ENCODE measurements at regions not wholly inside any gene's neighbourhood (a gene's known extent, or its start where the extent isn't known, plus 50 kb on each side); places are given as distances from the start of the nearest gene placed in this dataset.

DNA sequence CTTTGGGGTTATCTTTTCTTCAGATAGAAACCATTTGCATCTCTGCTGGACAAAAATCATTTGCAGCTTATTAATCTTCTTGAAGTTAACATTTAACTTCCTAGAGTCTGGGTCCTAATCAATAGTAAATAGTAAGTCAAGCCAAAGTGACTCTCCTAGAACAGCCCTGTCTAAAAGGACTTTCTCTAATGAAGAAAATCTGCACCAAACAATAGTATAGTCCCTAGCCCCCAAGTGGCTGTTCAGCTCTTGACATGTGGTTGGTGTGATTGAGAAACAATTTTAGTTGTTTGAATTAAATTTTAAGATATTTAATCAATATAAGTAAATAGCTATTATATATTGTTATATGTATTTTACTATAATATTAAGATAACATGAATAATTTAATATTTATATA is 64.6 kb upstream of the SHB start:
- TF ChIP-seq, protein P1, sequence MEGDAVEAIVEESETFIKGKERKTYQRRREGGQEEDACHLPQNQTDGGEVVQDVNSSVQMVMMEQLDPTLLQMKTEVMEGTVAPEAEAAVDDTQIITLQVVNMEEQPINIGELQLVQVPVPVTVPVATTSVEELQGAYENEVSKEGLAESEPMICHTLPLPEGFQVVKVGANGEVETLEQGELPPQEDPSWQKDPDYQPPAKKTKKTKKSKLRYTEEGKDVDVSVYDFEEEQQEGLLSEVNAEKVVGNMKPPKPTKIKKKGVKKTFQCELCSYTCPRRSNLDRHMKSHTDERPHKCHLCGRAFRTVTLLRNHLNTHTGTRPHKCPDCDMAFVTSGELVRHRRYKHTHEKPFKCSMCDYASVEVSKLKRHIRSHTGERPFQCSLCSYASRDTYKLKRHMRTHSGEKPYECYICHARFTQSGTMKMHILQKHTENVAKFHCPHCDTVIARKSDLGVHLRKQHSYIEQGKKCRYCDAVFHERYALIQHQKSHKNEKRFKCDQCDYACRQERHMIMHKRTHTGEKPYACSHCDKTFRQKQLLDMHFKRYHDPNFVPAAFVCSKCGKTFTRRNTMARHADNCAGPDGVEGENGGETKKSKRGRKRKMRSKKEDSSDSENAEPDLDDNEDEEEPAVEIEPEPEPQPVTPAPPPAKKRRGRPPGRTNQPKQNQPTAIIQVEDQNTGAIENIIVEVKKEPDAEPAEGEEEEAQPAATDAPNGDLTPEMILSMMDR (IDR thresholded peaks at IDR 0.05; ENCODE audit: unreplicated experiment): no peak
- Mint-ChIP-seq H3K36me3 (ENCODE audit: insufficient read depth, unreplicated experiment) (no peaks in the 10 kb centered on the region), H3K4me3 (ENCODE audit: unreplicated experiment) (no peak overlapping the region), H3K4me1 (ENCODE audit: insufficient read depth, unreplicated experiment) (no peaks in the 10 kb centered on the region), H3K27me3 (ENCODE audit: insufficient read depth, unreplicated experiment) (no peaks in the 10 kb centered on the region), H3K9me3 (ENCODE audit: unreplicated experiment) (no peaks in the 10 kb centered on the region), H3K27ac (ENCODE audit: low read depth, unreplicated experiment) (no peak overlapping the region)
- no peak for DNase-seq (ENCODE audit: unreplicated experiment)
- CTCF ChIA-PET: interaction anchor here (0.7 to 2.2 kb wide), 7 partner anchors 8 to 110 kb away, joined by 3 to 7 read pairs (median 4); no protein-coding TSS in a partner anchor
- POLR2A ChIA-PET: no interaction called here
- intact Hi-C loops (cut with micrococcal nuclease): no loop called here
- BruUV-seq (replicated peaks): no TSS peak

GRCh38 chr9:38132956-38133355 is 63.9 kb upstream of the SHB start:
- Mint-ChIP-seq H3K4me3 (ENCODE audit: unreplicated experiment) (no peak overlapping the region), H3K36me3 (ENCODE audit: insufficient read depth, unreplicated experiment) (no peaks in the 10 kb centered on the region), H3K27me3 (ENCODE audit: insufficient read depth, unreplicated experiment) (no peaks in the 10 kb centered on the region), H3K27ac (ENCODE audit: low read depth, unreplicated experiment) (no peak overlapping the region), H3K4me1 (ENCODE audit: insufficient read depth, unreplicated experiment) (no peaks in the 10 kb centered on the region), H3K9me3 (ENCODE audit: unreplicated experiment) (no peaks in the 10 kb centered on the region)
- intact Hi-C loops (cut with micrococcal nuclease): no loop called here
- TF ChIP-seq, protein P1 (IDR thresholded peaks at IDR 0.05; ENCODE audit: unreplicated experiment): no peak
- ChIA-PET POLR2A (no interaction called here), CTCF (interaction anchor here (1.2 to 2.2 kb wide), 4 partner anchors 9 to 47 kb away, joined by 3 to 7 read pairs (median 5); no protein-coding TSS in a partner anchor)
- BruUV-seq (replicated peaks): no TSS peak
- DNase-seq (ENCODE audit: unreplicated experiment): no peak

GRCh38 chr9:38131729-38132128 is 62.7 kb upstream of the SHB start:
- CTCF ChIA-PET: no interaction called here
- no peaks in the 10 kb centered on the region for H3K27me3 Mint-ChIP-seq (ENCODE audit: insufficient read depth, unreplicated experiment)

GRCh38 chr9:38130724-38131123 is 61.7 kb upstream of the SHB start:
- POLR2A ChIA-PET: no interaction called here
- intact Hi-C loops (cut with micrococcal nuclease): no loop called here
- no peak overlapping the region for H3K27ac Mint-ChIP-seq (ENCODE audit: low read depth, unreplicated experiment)
- H3K36me3 Mint-ChIP-seq (ENCODE audit: insufficient read depth, unreplicated experiment): no peaks in the 10 kb centered on the region
- CTCF ChIA-PET: no interaction called here
- DNase-seq (ENCODE audit: unreplicated experiment): no peak
- TF ChIP-seq, protein P1 (IDR thresholded peaks at IDR 0.05; ENCODE audit: unreplicated experiment): no peak
- no peaks in the 10 kb centered on the region for H3K27me3 Mint-ChIP-seq (ENCODE audit: insufficient read depth, unreplicated experiment)
- no TSS peak for BruUV-seq (replicated peaks)
- H3K4me1 Mint-ChIP-seq (ENCODE audit: insufficient read depth, unreplicated experiment): peaks cover 8% of the 10 kb centered on the region
- H3K9me3 Mint-ChIP-seq (ENCODE audit: unreplicated experiment): no peaks in the 10 kb centered on the region
- H3K4me3 Mint-ChIP-seq (ENCODE audit: unreplicated experiment): no peak overlapping the region

More at GRCh38 chr9:38131729-38132128, 62.7 kb upstream of the SHB start:
- Mint-ChIP-seq H3K4me1 (ENCODE audit: insufficient read depth, unreplicated experiment) (no peaks in the 10 kb centered on the region), H3K27ac (ENCODE audit: low read depth, unreplicated experiment) (no peak overlapping the region), H3K4me3 (ENCODE audit: unreplicated experiment) (no peak overlapping the region), H3K9me3 (ENCODE audit: unreplicated experiment) (no peaks in the 10 kb centered on the region), H3K36me3 (ENCODE audit: insufficient read depth, unreplicated experiment) (no peaks in the 10 kb centered on the region)
- DNase-seq (ENCODE audit: unreplicated experiment): no peak
- no TSS peak for BruUV-seq (replicated peaks)
- TF ChIP-seq, protein P1 (IDR thresholded peaks at IDR 0.05; ENCODE audit: unreplicated experiment): no peak
- POLR2A ChIA-PET: interaction anchor here (0.7 kb wide), 1 partner anchor 10 kb away, joined by 3 read pairs; no protein-coding TSS in a partner anchor
- intact Hi-C loops (cut with micrococcal nuclease): no loop called here
